ENCODE measurements at regions not wholly inside any gene's neighbourhood (a gene's known extent, or its start where the extent isn't known, plus 50 kb on each side); places are given as distances from the start of the nearest gene placed in this dataset.

DNA sequence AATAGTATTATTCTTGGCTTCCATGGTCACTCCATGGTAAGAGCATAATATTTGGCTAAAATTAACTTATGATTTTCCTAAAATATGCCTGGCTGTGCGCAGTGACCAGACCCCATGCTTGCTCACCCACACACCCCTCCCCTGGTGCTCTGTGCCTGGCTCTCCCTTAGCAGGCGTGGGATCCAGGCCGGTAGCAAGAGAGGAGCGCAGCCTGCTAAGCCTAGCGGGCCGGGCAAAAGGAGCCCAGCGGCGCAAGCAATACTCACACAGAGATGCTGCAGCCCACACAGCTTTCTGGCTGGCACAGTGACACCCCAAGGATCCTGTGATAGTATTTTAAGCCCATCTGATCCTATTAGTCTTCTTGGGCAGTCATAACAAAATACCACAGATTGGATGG, 79.8 kb upstream of the EYS start:
- intact Hi-C loops (cut with DNase I): no loop called here
- DNase-seq: peak in 1 of 6 donors; percentile 32

DNA sequence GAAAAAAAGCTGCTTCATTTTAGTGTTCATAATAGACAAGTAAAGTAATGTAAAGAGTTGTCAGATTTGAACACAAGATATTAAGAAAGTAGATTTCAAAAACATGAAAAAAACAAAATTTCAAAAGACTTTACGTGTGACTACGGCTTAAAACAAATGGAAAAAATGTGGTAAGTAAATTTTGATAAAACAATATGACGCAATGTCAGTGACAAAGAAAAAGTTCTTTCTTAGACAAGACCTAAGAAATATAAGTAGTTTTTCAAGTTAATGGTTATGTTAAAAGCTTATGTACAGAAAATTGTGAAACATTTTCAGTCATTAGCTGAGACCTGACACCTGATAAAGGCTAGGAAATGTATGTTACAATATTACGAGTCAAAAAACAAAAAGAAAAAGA, 73.7 kb upstream of the EYS start:
- intact Hi-C loops (cut with DNase I): no loop called here
- H3K36me3 ChIP-seq: no peaks in the 10 kb centered on the region
- H3K4me3 ChIP-seq: no peak overlapping the region
- 62 to 71% methylated on average over 4 of the region's 4 CpGs for WGBS, 2 donors
- TF ChIP-seq, protein P1, sequence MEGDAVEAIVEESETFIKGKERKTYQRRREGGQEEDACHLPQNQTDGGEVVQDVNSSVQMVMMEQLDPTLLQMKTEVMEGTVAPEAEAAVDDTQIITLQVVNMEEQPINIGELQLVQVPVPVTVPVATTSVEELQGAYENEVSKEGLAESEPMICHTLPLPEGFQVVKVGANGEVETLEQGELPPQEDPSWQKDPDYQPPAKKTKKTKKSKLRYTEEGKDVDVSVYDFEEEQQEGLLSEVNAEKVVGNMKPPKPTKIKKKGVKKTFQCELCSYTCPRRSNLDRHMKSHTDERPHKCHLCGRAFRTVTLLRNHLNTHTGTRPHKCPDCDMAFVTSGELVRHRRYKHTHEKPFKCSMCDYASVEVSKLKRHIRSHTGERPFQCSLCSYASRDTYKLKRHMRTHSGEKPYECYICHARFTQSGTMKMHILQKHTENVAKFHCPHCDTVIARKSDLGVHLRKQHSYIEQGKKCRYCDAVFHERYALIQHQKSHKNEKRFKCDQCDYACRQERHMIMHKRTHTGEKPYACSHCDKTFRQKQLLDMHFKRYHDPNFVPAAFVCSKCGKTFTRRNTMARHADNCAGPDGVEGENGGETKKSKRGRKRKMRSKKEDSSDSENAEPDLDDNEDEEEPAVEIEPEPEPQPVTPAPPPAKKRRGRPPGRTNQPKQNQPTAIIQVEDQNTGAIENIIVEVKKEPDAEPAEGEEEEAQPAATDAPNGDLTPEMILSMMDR (IDR thresholded peaks at IDR 0.05): no peak
- no peak for FAIRE-seq
- H3K9me3 ChIP-seq: no peaks in the 10 kb centered on the region
- H3K4me1 ChIP-seq: no peaks in the 10 kb centered on the region
- H3K27ac ChIP-seq: no peak overlapping the region
- no peak for DNase-seq
- H3K27me3 ChIP-seq: no peaks in the 10 kb centered on the region
- ATAC-seq: no peak

More for the DNA sequence above, 79.8 kb upstream of the EYS start:
- WGBS, 2 donors: 88 to 89% methylated on average over 8 of the region's 8 CpGs
- no peaks in the 10 kb centered on the region for H3K36me3 ChIP-seq
- ATAC-seq: no peak
- no peaks in the 10 kb centered on the region for H3K27me3 ChIP-seq
- TF ChIP-seq, protein P1 (IDR thresholded peaks at IDR 0.05): no peak
- no peaks in the 10 kb centered on the region for H3K4me1 ChIP-seq
- H3K4me3 ChIP-seq: no peak overlapping the region
- H3K27ac ChIP-seq: no peak overlapping the region
- no peaks in the 10 kb centered on the region for H3K9me3 ChIP-seq
- no peak for FAIRE-seq

GRCh38 chr6:65776332-65776731, 69.3 kb upstream of the EYS start:
- H3K36me3 ChIP-seq: no peaks in the 10 kb centered on the region
- intact Hi-C loops (cut with DNase I): no loop called here
- TF ChIP-seq, protein P1 (IDR thresholded peaks at IDR 0.05): no peak
- H3K4me3 ChIP-seq: no peak overlapping the region
- H3K9me3 ChIP-seq: no peaks in the 10 kb centered on the region
- peak in 1 of 4 donors; percentile 26 for ATAC-seq
- H3K27ac ChIP-seq: no peak overlapping the region
- WGBS, 2 donors: 20 to 26% methylated on average over 4 of the region's 4 CpGs
- H3K27me3 ChIP-seq: no peaks in the 10 kb centered on the region
- H3K4me1 ChIP-seq: no peaks in the 10 kb centered on the region
- no peak for DNase-seq
- FAIRE-seq: no peak

DNA sequence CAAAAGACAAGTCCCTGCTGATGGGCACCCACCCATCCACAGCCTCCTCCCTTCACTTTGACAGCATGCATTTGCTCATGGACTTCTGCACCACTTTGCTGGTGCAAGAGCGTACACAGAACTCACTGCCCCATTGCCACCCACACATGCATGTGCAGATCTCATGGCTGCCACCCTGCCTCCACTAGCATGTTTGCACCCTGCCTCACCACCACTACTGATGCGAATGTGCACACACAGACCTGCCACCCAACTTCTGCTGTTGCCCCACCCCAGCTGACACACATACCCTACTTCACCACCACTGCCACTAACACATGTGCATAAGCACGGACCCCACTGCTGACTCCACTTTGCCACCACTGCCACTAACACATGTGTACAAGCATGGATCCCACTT, 64.9 kb upstream of the EYS start:
- Histone ChIP-seq H3K4me3 (no peak overlapping the region), H3K9me3 (no peaks in the 10 kb centered on the region), H3K36me3 (no peaks in the 10 kb centered on the region), H3K27me3 (no peaks in the 10 kb centered on the region), H3K27ac (no peak overlapping the region), H3K4me1 (no peaks in the 10 kb centered on the region)
- TF ChIP-seq, protein P1 (IDR thresholded peaks at IDR 0.05): no peak
- no peak for FAIRE-seq
- ATAC-seq: no peak
- intact Hi-C loops (cut with DNase I): no loop called here
- WGBS, 2 donors: 84 to 95% methylated on average over 3 of the region's 3 CpGs
- DNase-seq: peak in 1 of 6 donors; percentile 14

DNA sequence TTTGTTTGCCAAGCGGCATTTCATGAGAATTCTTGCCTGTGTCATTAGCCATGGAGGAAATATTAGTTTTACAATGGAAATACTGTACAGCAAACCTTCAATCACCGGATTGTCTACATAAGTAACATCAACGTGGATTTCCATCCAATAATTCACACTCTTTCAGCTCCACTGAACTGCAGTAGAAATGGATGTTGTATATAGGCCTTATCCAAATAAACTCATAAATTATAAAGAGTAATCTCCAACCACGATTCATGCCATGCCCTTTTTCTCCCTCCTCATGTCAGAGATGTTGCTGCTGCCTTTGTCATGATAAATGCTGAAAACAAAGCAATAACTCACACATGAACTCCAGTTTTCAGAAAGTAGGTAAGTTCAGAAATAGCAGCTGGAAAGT, 54.9 kb upstream of the EYS start:
- no peak for FAIRE-seq
- ATAC-seq: no peak
- H3K27ac ChIP-seq: no peak overlapping the region
- H3K9me3 ChIP-seq: no peaks in the 10 kb centered on the region
- no peaks in the 10 kb centered on the region for H3K4me1 ChIP-seq
- TF ChIP-seq, protein P1 (IDR thresholded peaks at IDR 0.05): no peak
- intact Hi-C loops (cut with DNase I): no loop called here
- H3K36me3 ChIP-seq: no peaks in the 10 kb centered on the region
- DNase-seq: no peak
- no peaks in the 10 kb centered on the region for H3K27me3 ChIP-seq
- no peak overlapping the region for H3K4me3 ChIP-seq
- WGBS, 2 donors: 46 to 51% methylated on average over 4 of the region's 4 CpGs

Measured in pancreas (tissue), 10 donors.